GM19239 (cell line): ENCODE measurements at regions not wholly inside any gene's neighbourhood (a gene's known extent, or its start where the extent isn't known, plus 50 kb on each side); places are given as distances from the start of the nearest gene placed in this dataset.

Experiments used
- DNase-seq: peaks from one replicate; pipeline ENCODE4 v3.0.0; 2011; ENCODE audit warnings: low spot score; ENCODE audit not compliant: insufficient read length
- FAIRE-seq: peaks from 2 replicates; lab custom pipeline; 2011; peaks lifted over from hg19 to GRCh38; lab: Jason Lieb, UNC

DNA sequence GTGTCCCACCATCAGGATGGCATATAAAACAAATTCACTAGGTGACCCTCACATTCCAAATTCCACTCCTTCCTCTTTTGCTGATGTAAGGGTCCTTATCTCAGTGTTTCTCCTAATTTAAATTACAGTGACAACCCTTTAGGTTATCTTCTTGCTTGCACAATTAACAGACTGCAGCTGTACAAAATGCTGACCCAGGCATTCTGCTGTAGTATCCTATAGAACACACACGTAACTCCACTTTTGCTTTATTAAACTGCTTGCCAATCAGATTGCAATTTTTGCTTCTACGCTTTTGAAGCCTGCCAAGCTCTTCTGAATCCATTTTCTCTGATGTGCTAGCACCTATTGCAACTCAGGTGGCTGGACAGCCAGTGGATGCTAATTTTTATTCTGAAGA, 950.3 kb downstream of the TFAP2A start:
- DNase-seq (no peak), FAIRE-seq (no peak)

- DNase-seq = no peak
- FAIRE-seq = no peak
Measured at GRCh38 chr6:9463311-9463710, 951.6 kb downstream of the TFAP2A start.

GRCh38 chr6:9461188-9461587, 953.7 kb downstream of the TFAP2A start:
- DNase-seq (no peak), FAIRE-seq (no peak)

DNA sequence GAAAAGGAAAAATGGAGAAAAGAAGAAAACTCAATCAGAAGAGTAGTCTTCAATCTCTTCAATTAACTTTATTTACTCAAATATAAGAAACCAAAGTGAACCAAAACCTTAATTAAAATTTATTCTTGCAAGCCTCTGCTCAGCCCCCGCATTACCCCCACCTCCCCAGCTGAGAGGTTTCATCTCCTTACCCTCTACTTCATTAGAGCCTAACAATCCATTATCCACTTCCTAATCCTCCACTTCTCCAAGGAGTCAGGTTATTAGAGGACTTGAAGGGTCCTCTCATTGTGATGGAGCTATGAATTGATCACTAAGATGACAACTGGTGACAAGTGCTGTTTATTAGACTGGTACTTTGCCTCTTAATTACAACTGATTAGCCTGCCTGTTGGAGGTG, 956.5 kb downstream of the TFAP2A start:
- DNase-seq (no peak), FAIRE-seq (no peak)

GRCh38 chr6:9455864-9456658, 958.8 kb downstream of the TFAP2A start:
- no peak for FAIRE-seq
- no peak for DNase-seq

GRCh38 chr6:9439621-9440330, 975.1 kb downstream of the TFAP2A start:
- no peak for DNase-seq
- no peak for FAIRE-seq

GRCh38 chr6:9437836-9438235, 977.0 kb downstream of the TFAP2A start:
- no peak for DNase-seq
- no peak for FAIRE-seq

DNA sequence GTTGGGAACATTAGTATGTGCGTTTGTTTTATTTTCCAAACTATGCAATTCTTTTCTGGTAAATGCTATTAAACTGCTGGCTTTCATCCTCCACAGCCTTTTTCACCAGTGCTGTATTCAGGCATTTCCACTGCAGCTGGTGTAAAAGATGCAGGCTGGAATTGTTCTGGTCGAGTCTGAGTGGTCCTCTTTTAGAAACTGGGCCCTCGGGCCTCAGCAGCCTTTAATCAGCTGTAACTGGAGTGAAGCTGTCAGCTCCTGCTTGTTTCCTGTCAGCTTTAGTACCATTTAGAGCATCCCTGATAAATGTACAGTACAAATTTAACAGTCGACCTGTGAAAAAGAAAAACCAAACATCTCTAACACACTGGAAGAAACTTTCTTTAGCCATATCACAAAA, 979.6 kb downstream of the TFAP2A start:
- DNase-seq (no peak), FAIRE-seq (no peak)

GRCh38 chr6:9431945-9432344, 982.9 kb downstream of the TFAP2A start:
- no peak for DNase-seq
- FAIRE-seq = no peak

DNA sequence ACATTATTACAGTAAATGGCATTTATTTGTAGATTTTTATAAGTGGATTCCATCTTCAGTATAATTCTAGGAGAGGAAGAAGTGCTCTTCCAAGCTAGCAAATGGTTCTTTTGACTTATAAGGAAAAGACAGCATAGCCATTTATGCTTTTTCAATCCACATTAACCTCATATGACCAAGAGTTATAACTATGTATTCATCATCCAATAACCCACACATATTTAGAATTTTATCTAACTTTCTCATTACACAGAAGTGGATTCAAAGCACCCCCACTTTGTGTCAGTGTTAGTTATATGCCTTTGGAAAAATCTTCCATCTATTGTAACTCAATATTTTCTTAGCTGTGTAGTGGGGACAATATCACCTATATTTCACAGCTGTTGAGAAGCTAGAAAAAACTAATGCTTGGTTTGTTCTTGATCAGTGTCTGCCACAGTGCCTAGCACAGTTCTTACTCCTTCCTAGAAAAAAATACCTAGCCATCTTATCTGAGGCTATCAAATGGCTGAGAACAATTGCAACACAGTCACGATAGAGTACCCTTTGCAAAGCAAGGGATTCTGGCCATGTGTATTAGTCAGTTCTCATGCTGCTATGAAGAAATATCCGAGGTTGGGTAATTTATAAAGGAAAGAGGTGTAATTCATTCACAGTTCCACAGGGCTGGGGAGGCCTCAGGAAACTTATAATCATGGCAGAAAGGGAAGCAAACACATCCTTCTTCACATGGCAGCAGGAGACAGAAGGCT, 986.3 kb downstream of the TFAP2A start:
- DNase-seq (no peak), FAIRE-seq (no peak)

DNA sequence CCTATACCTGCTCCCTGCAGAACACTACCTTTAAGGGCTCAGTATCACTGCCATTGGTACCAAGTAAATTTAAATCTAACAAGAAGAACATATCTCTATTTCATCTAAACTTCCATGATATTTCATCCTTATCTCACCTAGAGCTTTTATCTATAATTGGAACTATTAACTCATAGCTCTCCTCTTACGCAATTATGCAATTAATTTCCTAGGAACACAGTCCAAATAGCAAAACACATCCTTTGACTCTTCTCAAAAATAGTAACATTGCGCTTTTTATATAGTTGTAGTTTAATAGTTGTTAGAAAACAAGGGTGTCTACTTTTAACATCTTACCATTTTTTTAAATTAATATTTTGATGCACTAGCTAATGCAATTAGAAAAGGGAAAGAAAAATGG, 986.8 kb upstream of the SLC35B3 start:
- DNase-seq (no peak), FAIRE-seq (no peak)

- FAIRE-seq (no peak), DNase-seq (no peak)
Measured at GRCh38 chr6:9420316-9421015, 985.1 kb upstream of the SLC35B3 start.

- no peak for FAIRE-seq
- no peak for DNase-seq
Measured at GRCh38 chr6:9417400-9417799, 982.1 kb upstream of the SLC35B3 start.

GRCh38 chr6:9412951-9413559, 977.7 kb upstream of the SLC35B3 start:
- no peak for FAIRE-seq
- DNase-seq = no peak

GRCh38 chr6:9409126-9409525, 973.8 kb upstream of the SLC35B3 start:
- DNase-seq (no peak), FAIRE-seq (no peak)

- DNase-seq (no peak), FAIRE-seq (no peak)
Measured at GRCh38 chr6:9408402-9409117, 973.2 kb upstream of the SLC35B3 start.

DNA sequence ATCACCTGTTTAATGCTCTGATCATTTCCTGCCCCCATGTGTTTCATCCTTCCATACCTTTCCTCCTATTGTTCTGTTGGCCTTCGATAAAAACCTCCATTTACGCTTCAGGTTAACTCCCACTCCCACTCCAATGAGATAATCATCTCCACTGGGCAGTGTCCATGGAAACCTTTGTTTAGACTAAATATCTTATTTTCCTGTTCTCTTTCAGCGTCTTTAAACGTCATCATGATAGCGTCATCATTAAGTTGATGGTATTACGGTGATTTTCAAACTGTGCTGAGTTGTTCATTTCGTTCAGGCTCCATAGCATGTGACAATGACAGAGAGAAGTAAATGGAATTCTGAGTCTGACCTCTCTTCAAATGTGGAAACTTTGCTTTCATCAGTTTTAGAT, 970.5 kb upstream of the SLC35B3 start:
- DNase-seq = no peak
- no peak for FAIRE-seq

DNA sequence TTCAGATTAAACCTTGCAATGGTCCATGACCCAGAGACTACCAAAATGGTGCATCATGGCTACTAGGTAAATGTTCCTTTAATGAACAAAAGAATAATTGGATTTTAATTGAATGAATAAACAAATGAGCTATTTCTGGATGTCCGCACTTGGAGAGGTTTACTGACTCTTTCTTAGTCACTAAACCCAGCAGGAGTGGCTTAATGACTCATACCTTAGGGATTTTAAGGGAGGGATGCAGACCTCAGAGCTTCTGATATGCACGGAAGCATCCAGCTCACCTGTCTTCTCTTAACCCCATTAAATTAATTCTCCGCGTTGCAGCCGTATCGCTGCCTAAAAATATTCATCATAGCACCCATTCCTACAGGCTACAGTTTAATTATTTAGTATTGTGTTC, 970.0 kb upstream of the SLC35B3 start:
- DNase-seq (no peak), FAIRE-seq (no peak)

GRCh38 chr6:9404351-9405146, 969.2 kb upstream of the SLC35B3 start:
- DNase-seq (no peak), FAIRE-seq (no peak)
